GM12878 (cell line): ENCODE measurements at regions not wholly inside any gene's neighbourhood (a gene's known extent, or its start where the extent isn't known, plus 50 kb on each side); places are given as distances from the start of the nearest gene placed in this dataset.

ENCODE experiments used
- ATAC-seq: fragments of 200-7000 bp; cut with Tn5 transposase; 3 replicates; pipeline ENCODE4 v1.9.1; 2020; ENCODE audit warnings: mild to moderate bottlenecking, moderate library complexity
- BruUV-seq: library from RNA; stranded (reverse); fragments of 400-500 nt; replicated peaks from 2 replicates; lab custom pipeline; 2021; lab: Mats Ljungman, UMichigan
- CTCF ChIA-PET: fragments of 300-600 bp; sonication (Branson Sonifier 250); formaldehyde crosslinking; extraction: SDS; loops from one replicate; lab custom pipeline; 2021; ENCODE audit warnings: inconsistent platforms; lab: Yijun Ruan, JAX
- POLR2A ChIA-PET: fragments of 350-600 bp; formaldehyde crosslinking; extraction: SDS; loops from one replicate; lab custom pipeline; 2021; ENCODE audit warnings: inconsistent platforms; lab: Charles Lee
- RAD21 ChIA-PET: fragments of 300-600 bp; sonication (Branson Sonifier 250); formaldehyde crosslinking; loops from one replicate; lab custom pipeline; 2023; ENCODE audit warnings: antibody characterized with exemption; ENCODE audit not compliant: unreplicated experiment; lab: Charles Lee
- SMC1A ChIA-PET: fragments of 300-600 bp; sonication (Branson Sonifier 250); formaldehyde crosslinking; loops from one replicate; lab custom pipeline; 2023; ENCODE audit not compliant: unreplicated experiment, uncharacterized antibody; lab: Charles Lee
- DNase-seq: peaks from one replicate; pipeline ENCODE4 v3.0.0-alpha.2; 2011; ENCODE audit warnings: low read depth, low spot score
- FAIRE-seq: peaks from 3 replicates; lab custom pipeline; 2011; peaks lifted over from hg19 to GRCh38; lab: Jason Lieb, UNC
- H2AFZ ChIP-seq: 2 replicates; pipeline ENCODE4 v1.6.0; 2011; ENCODE audit warnings: low read depth, low read length, control low read depth; ENCODE audit not compliant: control insufficient read depth
- H3K27ac ChIP-seq: 2 replicates; pipeline ENCODE4 v1.5.1; 2011; ENCODE audit warnings: control low read depth; ENCODE audit not compliant: control insufficient read depth, insufficient read depth
- H3K27me3 ChIP-seq, 2 experiments: replicated peaks in 1 of 2; 2 replicates each; pipeline versions ENCODE4 v1.6.0 to v1.6.1; 2011; ENCODE audit warnings: low read length in 1 of 2; ENCODE audit not compliant: control insufficient read depth in 2 of 2, insufficient read depth in 2 of 2
- H3K36me3 ChIP-seq, 2 experiments: 2 replicates each; pipeline ENCODE4 v1.5.1; 2011; ENCODE audit warnings: low read length in 1 of 2; ENCODE audit not compliant: control insufficient read depth in 2 of 2, insufficient read depth in 2 of 2
- H3K4me1 ChIP-seq: 2 replicates; pipeline ENCODE4 v1.6.1; 2011; ENCODE audit warnings: mild to moderate bottlenecking, low read length, moderate library complexity, mixed read lengths; ENCODE audit not compliant: control insufficient read depth, insufficient read depth
- H3K4me2 ChIP-seq: 2 replicates; pipeline ENCODE4 v1.6.0; 2011; ENCODE audit warnings: control low read depth; ENCODE audit not compliant: control insufficient read depth, insufficient read depth
- H3K4me3 ChIP-seq: fragments of 200-600 bp; sonication (generic); 2 replicates; pipeline ENCODE4 v1.5.1; 2016
- H3K79me2 ChIP-seq: 2 replicates; pipeline ENCODE4 v1.6.0; 2011; ENCODE audit warnings: low read length; ENCODE audit not compliant: control insufficient read depth, insufficient read depth
- H3K9ac ChIP-seq: 2 replicates; pipeline ENCODE4 v1.8.0; 2011; ENCODE audit warnings: low read length, control low read depth, mixed read lengths; ENCODE audit not compliant: control insufficient read depth, insufficient read depth
- H3K9me3 ChIP-seq: replicated peaks from 3 replicates; pipeline ENCODE4 v1.5.1; 2011; ENCODE audit warnings: mild to moderate bottlenecking, low read length; ENCODE audit not compliant: control insufficient read depth, insufficient read depth
- H4K20me1 ChIP-seq: 2 replicates; pipeline ENCODE4 v1.6.0; 2011; ENCODE audit not compliant: control insufficient read depth, insufficient read depth
- ASH2L ChIP-seq: fragments of 300-600, 200-600 bp; sonication (generic); IDR thresholded peaks from 2 replicates; pipeline ENCODE4 v1.6.1; 2017; ENCODE audit warnings: low read depth, mild to moderate bottlenecking, borderline replicate concordance
- ATF7 ChIP-seq: fragments of 450-650 bp; IDR thresholded peaks from 2 replicates; pipeline ENCODE4 v1.6.1; 2016; ENCODE audit warnings: low read depth, mild to moderate bottlenecking
- BACH1 ChIP-seq: fragments of 450-650 bp; IDR thresholded peaks from 2 replicates; pipeline ENCODE4 v1.6.1; 2017; ENCODE audit warnings: mild to moderate bottlenecking, borderline replicate concordance
- CBFB ChIP-seq: IDR thresholded peaks from 2 replicates; pipeline ENCODE4 v1.6.1; 2016; ENCODE audit warnings: antibody characterized with exemption, low read depth
- DPF2 ChIP-seq: fragments of 450-650 bp; IDR thresholded peaks from 2 replicates; pipeline ENCODE4 v1.6.1; 2017; ENCODE audit warnings: mild to moderate bottlenecking
- ETV6 ChIP-seq, 2 experiments: fragments of 450-650 bp in 1 of 2; IDR thresholded peaks in 1 of 2; conservative IDR thresholded peaks in 1 of 2; 2 replicates each; pipeline ENCODE4 v1.6.1; 2014; ENCODE audit warnings: antibody characterized with exemption in 1 of 2, borderline replicate concordance in 1 of 2, low read depth in 1 of 2, mild to moderate bottlenecking in 1 of 2, moderate library complexity in 1 of 2
- GATAD2B ChIP-seq: fragments of 450-650 bp; conservative IDR thresholded peaks from 2 replicates; pipeline ENCODE4 v1.6.1; 2017; ENCODE audit warnings: low read depth, mild to moderate bottlenecking, moderate library complexity
- HCFC1 ChIP-seq: fragments of 150-350 bp; IDR thresholded peaks from 2 replicates; pipeline ENCODE4 v1.6.1; 2014; ENCODE audit warnings: low read length
- JUND ChIP-seq: IDR thresholded peaks from 2 replicates; pipeline ENCODE4 v1.6.1; 2012; ENCODE audit warnings: low read depth, mild to moderate bottlenecking, low read length, improper control_type of control experiment, moderate library complexity
- RAD51 ChIP-seq: fragments of 450-650 bp; IDR thresholded peaks from 2 replicates; pipeline ENCODE4 v1.6.1; 2016; ENCODE audit warnings: moderate library complexity, mild to moderate bottlenecking, inconsistent platforms
- SIX5 ChIP-seq: IDR thresholded peaks from 2 replicates; pipeline ENCODE4 v1.6.1; 2011; ENCODE audit warnings: mild to moderate bottlenecking, low read depth, low read length, moderate library complexity; ENCODE audit not compliant: severe bottlenecking
- SMC3 ChIP-seq: IDR thresholded peaks from 2 replicates; pipeline ENCODE4 v1.6.1; 2011; ENCODE audit warnings: low read length, improper control_type of control experiment, borderline replicate concordance
- in situ Hi-C: fragments of 300-500 bp; cut with MboI; formaldehyde crosslinking; loops from 9 replicates; pipeline ENCODE4 v1.14.3; 2018; ENCODE audit warnings: mixed read lengths
- intact Hi-C: fragments of 100-400 bp; cut with micrococcal nuclease; formaldehyde crosslinking; loops from one replicate; pipeline ENCODE4 v1.14.2; 2022; ENCODE audit not compliant: unreplicated experiment
- TF ChIP-seq, protein P1 (sequence below): fragments of 450-650 bp; IDR thresholded peaks from 2 replicates; pipeline ENCODE4 v1.6.1; 2017; ENCODE audit warnings: mild to moderate bottlenecking, low read depth, inconsistent platforms; ENCODE audit not compliant: poor library complexity, severe bottlenecking
- TF ChIP-seq, protein P2 (sequence below): fragments of 450-650 bp; IDR thresholded peaks from 2 replicates; pipeline ENCODE4 v1.6.1; 2016; ENCODE audit warnings: mild to moderate bottlenecking, moderate library complexity, borderline replicate concordance
- TF ChIP-seq, protein P3 (sequence below): fragments of 450-650 bp; IDR thresholded peaks from 2 replicates; pipeline ENCODE4 v1.6.1; 2017; ENCODE audit warnings: antibody characterized with exemption, mild to moderate bottlenecking, moderate library complexity

DNA sequence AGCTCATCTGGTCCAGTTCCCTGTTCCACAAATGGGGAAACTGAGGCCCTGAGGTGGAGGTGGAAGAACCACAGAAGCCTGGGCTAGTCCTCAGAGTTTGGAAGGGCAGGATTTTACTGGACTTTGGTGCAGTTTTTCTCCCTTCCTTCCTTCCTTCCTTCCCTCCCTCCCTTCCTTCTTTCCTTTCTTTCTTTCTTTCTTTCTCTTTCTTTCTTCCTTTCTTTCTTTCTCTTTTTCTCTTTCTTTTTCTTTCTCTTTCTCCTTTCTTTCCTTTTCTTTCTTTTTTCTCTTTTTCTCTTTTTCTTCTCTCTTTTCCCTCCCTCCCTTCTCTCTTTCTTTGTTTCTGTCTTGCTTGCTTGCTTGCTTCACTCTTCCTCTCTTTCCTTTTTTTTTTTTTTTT is 95.7 kb upstream of the TBX3 start:
- H4K20me1 ChIP-seq, result no peaks in the 10 kb centered on the region
- no peak overlapping the region for H3K4me3 ChIP-seq
- H3K9me3 ChIP-seq, result no peaks in the 10 kb centered on the region; the same call in 2 of the 3 replicates
- no peaks in the 10 kb centered on the region for H3K4me1 ChIP-seq
- no peaks in the 10 kb centered on the region for H3K36me3 ChIP-seq
- in situ Hi-C loops (no loop called here), intact Hi-C loops (no loop called here)
- no peak overlapping the region for H3K27ac ChIP-seq
- DNase-seq (no peak), FAIRE-seq (no peak), ATAC-seq (no peak)
- BruUV-seq, result no TSS peak
- H3K9ac ChIP-seq, result no peak overlapping the region
- ChIA-PET SMC1A (no interaction called here), RAD21 (no interaction called here), POLR2A (no interaction called here), CTCF (no interaction called here)
- H3K79me2 ChIP-seq, result no peaks in the 10 kb centered on the region
- no peaks in the 10 kb centered on the region for H3K27me3 ChIP-seq
- H3K4me2 ChIP-seq, result no peak overlapping the region
- H2AFZ ChIP-seq, result no peak overlapping the region
- TF ChIP-seq HCFC1 (no peak), BACH1 (no peak), ETV6 (conservative IDR thresholded peaks at IDR 0.05 in 1 of 2, IDR thresholded peaks at IDR 0.05 in 1 of 2; ENCODE audit: borderline replicate concordance in 1 of 2, low read depth in 1 of 2) (no peak), SMC3 (no peak), CBFB (no peak), ASH2L (no peak), GATAD2B (no peak), RAD51 (no peak), SIX5 (no peak), DPF2 (no peak), ATF7 (no peak), JUND (no peak)
- TF ChIP-seq, protein P1, sequence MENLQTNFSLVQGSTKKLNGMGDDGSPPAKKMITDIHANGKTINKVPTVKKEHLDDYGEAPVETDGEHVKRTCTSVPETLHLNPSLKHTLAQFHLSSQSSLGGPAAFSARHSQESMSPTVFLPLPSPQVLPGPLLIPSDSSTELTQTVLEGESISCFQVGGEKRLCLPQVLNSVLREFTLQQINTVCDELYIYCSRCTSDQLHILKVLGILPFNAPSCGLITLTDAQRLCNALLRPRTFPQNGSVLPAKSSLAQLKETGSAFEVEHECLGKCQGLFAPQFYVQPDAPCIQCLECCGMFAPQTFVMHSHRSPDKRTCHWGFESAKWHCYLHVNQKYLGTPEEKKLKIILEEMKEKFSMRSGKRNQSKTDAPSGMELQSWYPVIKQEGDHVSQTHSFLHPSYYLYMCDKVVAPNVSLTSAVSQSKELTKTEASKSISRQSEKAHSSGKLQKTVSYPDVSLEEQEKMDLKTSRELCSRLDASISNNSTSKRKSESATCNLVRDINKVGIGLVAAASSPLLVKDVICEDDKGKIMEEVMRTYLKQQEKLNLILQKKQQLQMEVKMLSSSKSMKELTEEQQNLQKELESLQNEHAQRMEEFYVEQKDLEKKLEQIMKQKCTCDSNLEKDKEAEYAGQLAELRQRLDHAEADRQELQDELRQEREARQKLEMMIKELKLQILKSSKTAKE, result no peak
- TF ChIP-seq, protein P2, sequence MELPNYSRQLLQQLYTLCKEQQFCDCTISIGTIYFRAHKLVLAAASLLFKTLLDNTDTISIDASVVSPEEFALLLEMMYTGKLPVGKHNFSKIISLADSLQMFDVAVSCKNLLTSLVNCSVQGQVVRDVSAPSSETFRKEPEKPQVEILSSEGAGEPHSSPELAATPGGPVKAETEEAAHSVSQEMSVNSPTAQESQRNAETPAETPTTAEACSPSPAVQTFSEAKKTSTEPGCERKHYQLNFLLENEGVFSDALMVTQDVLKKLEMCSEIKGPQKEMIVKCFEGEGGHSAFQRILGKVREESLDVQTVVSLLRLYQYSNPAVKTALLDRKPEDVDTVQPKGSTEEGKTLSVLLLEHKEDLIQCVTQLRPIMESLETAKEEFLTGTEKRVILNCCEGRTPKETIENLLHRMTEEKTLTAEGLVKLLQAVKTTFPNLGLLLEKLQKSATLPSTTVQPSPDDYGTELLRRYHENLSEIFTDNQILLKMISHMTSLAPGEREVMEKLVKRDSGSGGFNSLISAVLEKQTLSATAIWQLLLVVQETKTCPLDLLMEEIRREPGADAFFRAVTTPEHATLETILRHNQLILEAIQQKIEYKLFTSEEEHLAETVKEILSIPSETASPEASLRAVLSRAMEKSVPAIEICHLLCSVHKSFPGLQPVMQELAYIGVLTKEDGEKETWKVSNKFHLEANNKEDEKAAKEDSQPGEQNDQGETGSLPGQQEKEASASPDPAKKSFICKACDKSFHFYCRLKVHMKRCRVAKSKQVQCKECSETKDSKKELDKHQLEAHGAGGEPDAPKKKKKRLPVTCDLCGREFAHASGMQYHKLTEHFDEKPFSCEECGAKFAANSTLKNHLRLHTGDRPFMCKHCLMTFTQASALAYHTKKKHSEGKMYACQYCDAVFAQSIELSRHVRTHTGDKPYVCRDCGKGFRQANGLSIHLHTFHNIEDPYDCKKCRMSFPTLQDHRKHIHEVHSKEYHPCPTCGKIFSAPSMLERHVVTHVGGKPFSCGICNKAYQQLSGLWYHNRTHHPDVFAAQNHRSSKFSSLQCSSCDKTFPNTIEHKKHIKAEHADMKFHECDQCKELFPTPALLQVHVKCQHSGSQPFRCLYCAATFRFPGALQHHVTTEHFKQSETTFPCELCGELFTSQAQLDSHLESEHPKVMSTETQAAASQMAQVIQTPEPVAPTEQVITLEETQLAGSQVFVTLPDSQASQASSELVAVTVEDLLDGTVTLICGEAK, result no peak
- TF ChIP-seq, protein P3, sequence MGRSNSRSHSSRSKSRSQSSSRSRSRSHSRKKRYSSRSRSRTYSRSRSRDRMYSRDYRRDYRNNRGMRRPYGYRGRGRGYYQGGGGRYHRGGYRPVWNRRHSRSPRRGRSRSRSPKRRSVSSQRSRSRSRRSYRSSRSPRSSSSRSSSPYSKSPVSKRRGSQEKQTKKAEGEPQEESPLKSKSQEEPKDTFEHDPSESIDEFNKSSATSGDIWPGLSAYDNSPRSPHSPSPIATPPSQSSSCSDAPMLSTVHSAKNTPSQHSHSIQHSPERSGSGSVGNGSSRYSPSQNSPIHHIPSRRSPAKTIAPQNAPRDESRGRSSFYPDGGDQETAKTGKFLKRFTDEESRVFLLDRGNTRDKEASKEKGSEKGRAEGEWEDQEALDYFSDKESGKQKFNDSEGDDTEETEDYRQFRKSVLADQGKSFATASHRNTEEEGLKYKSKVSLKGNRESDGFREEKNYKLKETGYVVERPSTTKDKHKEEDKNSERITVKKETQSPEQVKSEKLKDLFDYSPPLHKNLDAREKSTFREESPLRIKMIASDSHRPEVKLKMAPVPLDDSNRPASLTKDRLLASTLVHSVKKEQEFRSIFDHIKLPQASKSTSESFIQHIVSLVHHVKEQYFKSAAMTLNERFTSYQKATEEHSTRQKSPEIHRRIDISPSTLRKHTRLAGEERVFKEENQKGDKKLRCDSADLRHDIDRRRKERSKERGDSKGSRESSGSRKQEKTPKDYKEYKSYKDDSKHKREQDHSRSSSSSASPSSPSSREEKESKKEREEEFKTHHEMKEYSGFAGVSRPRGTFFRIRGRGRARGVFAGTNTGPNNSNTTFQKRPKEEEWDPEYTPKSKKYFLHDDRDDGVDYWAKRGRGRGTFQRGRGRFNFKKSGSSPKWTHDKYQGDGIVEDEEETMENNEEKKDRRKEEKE, result no peak
